Non-pigmented ciliary epithelial cell (primary cell): ENCODE measurements at regions not wholly inside any gene's neighbourhood (a gene's known extent, or its start where the extent isn't known, plus 50 kb on each side); places are given as distances from the start of the nearest gene placed in this dataset.

Experiments
- DNase-seq: peaks from one replicate; pipeline ENCODE4 v3.0.0-alpha.2; 2010; ENCODE audit warnings: low read depth

DNA sequence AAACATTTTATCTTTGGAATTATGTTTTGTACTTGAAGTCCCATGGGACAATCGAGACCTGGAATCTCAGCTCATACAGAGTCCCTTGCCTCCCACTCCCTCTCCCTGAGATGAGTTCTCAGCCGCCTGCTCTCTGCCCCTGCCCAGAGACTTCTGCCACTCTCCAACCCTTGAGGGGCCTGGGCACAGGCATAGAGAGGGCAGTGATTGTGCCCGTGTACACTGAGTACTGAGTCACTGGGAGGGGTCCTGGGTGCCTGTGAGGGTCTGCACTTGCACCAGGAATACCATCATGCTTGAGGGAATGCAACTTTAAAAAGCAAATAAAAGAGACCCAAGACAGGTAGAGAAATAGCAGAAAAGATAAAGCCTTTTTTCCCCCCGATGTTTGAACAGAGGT lies 453.8 kb upstream of the HS3ST5 start:
- no peak for DNase-seq

DNA sequence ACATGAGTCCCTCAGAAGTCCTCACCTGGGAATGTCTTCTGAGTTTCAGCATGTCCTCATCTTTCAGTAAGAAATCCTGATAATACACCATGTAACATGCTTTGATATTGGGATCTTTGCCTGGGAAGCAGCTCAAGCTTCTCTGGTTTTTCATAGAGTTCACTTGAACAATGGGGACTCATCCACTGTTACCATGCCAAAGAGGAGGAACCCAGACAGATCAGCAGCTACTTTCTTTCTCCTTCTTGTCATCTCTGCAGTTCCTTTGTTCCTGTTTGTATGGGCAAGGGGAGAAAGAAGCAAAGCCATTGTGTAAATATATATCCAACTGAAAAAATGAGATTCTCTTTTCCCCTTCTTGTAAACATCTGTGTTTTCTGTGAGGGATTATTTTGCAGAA lies 450.6 kb upstream of the HS3ST5 start:
- DNase-seq = no peak

DNA sequence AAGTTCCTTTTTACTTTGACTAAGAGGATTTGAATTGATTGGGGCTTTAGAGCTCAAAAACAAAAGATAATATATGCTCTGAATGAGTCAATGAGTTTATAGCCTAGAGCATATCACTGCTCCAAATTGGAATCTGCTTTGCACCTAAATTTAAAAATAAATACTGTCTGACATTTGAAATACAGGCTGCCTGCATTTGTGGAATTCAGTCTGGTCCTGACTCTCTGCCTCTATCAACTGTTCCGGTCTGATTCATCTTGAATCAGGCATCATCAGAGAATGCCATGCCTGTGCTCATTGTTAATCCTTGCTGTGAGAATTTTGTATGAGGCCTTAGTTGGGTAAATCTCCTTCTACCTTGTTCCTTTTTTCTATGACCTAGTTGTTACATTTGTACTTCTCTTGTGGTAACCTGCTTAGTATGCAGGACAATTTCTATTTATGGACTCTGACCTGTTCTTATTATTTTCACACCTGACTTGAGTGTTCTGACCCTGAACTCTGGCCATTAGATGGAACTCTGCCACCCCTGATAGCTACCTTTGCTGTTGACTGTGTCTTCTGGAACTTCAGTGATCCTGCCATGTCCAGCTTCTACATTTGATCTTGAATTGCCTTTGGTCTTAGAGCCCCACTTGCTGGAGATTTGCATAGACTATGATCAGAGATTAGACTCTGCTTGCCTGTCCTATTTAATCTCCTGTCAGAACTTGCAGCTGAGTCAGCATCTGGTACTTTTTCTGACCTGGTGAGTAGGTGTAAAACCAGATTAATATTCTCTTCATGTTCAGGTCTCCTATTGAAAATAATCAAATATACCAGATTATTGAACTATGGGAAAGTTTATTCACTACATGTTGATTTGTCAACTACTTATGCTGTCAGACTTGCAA lies 442.7 kb upstream of the HS3ST5 start:
- peak; percentile 8 for DNase-seq

DNA sequence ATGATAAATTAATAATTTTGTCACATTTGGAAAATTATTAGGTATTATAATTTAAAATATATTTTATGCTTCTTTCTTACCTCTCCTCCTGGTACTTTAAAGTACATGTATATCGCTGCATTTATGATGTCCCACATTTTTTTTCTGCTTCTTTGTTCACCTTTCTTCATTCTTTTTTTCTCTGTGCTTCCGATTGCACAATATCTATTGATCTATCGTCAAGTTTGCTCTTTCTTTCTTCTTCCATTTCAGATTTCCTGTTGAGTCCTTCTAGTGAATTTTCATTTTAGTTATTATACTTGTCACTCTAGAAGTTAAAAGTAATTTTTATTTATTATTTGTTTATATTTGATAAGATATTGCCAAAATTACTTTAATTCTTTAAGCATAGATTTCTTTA lies 441.0 kb upstream of the HS3ST5 start:
- DNase-seq = no peak

DNA sequence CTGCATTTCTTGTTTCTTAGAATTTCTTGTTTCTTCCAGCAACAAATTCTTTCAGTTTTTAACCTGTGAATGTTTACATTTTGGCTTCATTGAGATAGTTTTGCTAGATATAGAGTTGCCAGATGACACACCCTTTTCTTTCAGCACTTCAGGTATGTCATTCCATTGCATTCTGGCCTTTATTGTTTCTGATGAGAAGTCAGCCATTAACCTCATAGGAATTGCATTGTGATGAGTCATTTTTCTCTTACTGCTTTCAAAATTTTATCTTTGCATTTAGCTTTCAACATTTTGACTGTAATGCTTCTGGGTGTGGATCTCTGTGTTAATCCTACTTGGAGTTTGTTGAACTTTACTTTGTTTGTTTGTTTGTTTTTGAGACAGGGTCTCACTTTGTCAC lies 440.3 kb upstream of the HS3ST5 start:
- no peak for DNase-seq

DNA sequence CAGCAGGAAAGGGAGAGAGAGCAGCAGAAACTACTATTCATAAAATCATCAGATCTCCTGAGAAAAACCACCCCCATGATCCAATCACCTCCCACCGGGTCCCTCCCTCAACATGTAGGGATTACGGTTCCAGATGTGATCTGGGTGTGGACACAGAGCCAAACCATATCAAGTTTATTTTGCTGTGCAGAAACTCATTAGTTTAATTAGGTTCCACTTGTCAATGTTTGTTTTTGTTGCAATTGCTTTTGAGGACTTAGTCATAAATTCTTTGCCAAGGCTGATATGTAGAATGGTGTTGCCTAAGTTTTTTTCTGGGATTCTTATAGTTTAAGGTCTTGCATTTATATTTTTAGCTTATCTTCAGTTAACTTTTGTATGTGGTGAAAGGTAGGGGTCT lies 422.0 kb upstream of the HS3ST5 start:
- DNase-seq = no peak

DNA sequence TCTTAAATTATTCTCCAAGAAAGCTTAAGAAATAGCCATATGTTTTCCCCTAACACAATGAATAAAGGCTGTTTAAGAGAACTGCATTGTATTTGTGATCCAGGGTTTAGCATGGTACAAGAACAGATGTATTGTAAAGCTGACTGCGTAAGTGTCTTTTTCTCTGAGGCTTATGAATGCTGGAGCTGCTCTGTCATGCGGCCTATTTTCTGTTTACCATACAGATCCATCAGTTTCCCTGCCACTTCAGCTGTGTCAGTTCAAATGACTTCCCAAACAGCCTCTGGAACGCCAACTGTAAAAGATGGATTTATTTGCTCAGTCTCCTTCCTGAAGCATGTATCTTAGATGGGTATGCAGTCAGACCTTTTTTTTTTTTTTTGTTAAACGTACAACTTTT lies 419.3 kb upstream of the HS3ST5 start:
- no peak for DNase-seq

DNA sequence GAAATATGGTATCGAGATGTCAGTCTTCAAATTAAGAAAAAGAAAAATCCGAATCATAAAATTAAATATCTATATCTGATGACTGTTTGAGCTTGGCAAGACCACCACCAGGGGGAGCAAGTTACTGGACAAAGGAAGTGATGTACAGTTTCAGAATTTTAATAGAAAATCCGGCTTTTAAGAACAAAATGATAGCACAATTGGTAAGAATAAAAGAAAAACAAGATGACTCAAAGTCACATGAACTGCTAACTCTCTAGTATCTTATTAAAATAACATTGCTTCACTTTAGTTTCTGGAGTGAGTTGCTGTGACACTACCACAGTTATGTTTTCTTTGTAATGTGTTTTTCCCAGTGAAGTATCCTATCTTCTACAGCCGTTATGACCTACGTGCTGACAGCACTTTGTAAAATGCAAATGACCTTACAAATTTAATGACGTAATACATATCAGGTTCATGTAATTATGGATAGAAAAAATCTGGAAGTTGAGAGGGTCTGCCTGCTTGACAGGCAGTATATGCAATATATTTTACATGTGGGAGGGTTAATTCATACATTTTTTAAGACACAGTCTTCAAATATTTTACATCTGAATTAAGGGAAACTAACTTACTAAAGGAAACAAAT lies 405.3 kb upstream of the HS3ST5 start:
- peak; percentile 41 for DNase-seq

DNA sequence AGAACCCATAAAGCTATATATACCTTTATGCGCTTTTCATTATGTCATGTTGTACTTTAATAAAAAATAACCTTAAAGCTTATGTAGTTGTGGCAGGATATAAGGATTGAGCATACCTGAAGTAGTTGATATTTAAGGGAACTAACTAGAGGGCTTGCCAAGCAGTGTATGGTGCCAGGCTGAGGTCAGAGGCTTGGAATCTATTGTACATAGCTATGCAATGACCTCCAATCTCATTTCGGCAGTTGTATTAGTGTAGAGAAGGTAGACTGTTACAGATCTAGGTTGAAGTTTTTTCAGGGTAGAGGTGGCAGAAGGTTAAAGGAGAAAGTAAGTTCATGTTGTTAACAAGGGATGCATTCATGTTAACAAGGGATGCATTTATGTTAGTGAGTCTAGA lies 397.7 kb upstream of the HS3ST5 start:
- no peak for DNase-seq

DNA sequence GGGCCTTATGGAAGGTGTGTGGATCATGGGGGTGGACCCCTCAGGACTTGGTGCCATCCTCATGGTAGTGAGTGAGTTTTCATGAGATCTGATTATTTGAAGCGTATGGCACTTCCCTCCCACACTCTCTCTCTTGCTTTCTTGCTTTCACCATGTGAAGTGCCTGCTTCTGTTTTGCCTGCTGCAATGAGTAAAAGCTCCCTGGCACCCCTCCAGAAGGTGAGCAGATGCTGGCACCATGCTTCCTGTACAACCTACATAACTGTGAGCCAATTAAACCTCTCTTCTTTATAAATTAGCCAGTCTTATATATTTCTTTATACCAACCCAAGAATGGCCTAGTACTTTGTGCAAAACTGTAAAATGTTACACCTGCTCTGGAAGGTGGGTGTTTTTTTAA lies 396.8 kb upstream of the HS3ST5 start:
- no peak for DNase-seq

DNA sequence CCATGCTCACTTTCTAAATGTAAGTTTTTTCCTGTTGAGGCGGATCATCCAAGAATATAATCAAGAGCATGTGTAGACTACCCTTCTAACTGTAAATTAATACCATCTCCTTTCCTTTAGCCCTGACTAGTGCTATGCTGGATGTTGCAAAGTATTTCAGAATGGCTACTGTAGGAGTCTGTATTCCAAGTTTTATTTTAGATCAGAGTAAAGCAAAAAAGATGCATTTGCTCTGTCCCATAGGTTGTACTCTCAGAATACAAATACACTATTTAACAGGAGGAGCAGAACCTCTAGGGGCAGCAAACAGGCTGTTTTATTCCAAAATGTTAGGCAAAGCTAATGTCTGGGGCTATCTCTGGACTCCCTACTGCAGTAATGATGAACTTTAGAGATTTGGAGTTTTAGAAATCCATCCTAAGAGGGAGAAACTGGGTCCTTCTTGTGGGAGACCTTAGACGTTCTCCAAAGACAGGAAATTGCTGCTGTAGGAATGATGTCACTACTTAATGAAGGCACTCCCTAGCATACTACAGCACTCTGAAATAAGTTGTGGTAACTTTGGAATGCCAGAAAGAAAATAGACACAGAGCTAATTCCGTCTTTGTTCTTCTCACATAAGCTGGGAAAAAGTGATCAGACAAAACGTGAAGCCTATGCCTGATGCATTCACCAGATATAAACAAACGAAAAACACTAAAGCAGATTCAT lies 392.4 kb upstream of the HS3ST5 start:
- DNase-seq = no peak

DNA sequence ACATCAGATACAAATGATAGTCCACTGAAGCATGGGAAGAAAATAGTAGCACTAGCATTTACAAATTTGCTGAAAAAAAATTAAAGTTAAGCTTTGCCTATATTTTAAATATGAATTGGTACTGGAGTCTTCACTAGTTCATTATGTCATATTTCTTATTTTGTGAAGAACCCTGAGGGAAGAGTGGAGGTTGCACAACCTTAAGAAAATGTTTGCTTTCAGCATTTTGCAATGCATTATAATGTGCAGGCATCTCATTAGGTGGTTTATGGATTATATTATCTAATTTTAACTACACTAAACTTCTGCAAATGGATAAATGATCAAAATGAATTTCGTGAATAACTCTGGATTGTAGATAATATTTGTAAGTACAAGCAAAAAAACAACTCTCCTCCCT lies 390.8 kb upstream of the HS3ST5 start:
- no peak for DNase-seq

DNA sequence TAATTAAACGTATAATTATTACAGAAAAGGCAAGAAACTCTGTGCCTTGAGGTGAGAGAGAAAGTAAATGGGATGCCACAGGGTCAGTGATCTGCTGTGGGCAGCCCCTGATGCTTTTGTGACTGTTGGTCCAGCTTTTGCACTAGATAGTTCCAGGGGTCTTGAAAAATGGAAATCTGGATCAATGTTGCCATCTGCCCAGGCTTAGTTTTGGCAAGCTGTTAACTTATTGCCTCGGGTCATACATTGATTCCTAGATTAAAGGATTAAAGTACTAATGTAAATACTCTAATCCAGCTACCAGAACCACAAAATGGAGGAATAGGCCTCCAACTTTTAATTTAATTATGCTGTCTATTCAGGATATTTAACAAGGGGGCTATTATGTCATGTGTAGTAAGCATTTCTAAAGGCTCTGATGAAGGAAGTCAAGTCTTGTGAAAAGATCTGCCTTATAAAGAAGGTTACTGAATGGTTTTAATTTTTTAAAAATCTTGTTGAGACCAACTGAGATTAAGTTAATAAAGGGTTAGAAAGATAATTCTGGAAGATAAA lies 376.0 kb upstream of the HS3ST5 start:
- DNase-seq = no peak

DNA sequence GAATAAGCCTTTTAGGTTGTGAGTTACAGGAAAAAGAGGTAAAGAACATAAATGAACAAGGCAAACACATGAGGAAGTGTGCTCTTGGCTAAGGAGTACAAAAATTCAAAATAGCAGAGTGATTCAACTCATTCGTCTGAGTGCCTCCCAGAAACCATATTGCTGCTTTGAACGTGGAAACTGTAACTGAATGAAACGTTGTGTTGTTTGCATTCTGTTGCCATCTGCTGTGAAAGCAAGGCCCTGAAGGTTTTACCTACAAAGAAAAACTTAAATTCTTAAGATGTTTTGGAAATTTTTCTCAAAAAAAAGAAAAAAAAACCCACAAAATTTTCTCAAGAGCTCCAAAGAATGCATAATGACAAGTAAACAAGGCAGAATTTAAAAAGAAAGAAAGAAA lies 375.4 kb upstream of the HS3ST5 start:
- no peak for DNase-seq

DNA sequence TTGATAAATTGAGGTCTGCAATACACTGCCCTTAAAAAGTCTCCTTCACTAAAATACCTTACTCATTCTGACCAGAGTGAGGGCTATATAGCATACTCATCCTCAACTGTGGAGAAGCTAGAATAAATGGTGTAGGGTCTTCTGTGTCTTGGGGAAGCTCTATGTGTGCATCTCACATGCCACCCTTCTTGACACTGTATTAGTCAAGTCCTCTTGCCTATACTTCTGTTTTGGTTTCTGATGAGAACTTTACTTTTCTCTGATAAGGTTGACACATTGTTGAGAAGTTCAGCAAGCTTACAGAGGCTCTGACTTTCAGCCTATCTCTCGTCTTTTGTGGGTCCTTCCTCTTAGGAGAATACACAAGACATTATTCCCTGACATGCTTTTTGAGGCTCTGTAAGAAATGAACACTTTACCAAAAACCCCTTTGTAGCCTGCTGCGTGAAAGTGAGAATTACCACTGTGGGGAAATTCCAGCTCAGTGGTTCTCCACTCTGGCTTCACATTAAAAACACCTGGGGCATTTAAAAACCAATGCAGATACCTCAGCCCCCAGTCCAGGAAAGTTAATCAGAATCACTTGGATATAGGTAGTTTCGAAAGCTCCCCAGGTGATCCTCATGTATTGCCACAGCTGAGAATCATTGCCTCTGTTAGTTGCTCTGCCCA lies 372.1 kb upstream of the HS3ST5 start:
- DNase-seq = no peak

DNA sequence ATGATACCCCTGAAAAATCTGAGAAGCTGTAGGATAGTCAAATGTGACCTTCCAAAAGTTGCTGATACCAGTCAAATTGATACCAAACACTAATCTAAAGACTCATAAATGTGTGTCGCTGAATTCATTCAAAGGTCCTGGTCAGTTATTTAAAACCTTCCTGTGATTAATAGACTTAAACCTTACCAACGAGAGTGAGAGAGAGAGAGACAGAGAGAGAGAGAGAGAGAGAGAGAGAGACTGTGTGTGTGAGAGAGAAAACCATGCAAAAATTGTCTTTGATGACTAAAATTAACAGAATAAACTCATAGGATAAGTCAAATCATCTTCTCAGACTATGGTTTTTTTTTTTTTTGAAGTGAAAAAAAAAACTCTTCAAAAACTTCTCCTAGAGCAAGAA lies 370.9 kb upstream of the HS3ST5 start:
- DNase-seq = no peak

DNA sequence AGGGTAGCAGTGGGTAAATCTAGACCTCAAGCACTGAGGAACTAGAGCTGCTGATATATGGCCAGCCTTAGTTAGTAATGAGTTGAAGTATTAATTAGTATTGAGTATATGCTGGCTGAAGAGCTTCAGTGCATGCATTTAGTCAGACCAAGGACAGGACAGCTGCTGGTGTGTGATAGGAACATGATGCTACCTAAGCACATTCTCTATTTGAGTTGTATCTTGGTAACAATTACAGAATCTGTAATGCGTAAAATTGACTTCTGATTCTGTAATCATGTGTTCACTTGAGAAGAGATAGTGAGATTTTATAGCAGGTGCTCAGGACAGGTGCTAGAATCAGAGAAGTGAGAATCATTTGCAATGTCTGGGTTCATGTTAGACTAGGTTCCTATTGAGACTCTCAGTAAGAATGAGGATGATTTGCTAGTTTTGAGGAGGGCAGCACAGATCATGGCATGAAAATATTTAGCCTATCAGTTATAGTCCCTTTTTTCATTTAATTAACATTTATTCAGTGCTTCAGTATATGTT lies 369.4 kb upstream of the HS3ST5 start:
- no peak for DNase-seq

DNA sequence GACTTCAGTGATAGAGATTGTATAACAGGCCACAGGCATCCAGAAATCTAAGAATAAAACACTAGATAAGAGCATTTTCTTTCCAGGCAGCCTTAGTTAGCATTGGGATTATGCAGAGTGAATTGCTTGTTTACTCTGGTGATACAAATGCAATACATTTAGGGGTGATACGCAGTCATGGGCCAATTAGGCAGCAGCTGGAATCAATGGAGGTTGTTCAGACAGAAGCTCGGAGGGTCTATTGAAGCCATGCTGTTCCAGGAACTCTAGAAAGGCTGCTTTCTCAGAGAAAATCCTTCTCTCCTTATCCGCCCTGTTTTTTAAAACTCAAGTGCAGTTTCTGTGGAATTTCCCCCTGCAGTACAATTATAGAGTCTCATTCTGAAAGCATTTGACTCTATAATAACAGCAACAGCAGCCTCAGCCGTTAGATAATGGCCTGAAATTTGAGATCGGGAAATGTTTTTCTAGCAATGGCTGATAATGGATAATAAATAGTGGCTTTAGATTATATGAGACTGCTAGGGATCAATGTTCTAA lies 364.3 kb upstream of the HS3ST5 start:
- no peak for DNase-seq

DNA sequence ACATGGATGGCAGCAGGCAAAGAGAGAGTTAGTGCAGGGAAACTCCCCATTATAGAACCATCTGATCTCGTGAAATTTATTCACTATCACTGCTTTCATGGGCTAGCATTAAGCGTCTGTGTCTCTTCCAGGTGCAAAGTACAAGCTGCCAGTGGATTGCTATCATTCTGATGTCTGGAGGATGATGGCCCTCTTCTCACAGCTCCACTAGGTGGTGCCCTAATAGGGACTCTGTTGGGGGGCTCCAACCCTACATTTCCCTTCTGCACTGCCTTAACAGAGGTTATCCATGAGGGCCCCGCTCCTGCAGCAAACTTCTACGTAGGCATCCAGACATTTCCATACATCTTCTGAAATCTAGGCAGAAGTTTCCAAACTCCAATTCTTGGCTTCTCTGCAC lies 347.8 kb upstream of the HS3ST5 start:
- DNase-seq = no peak

DNA sequence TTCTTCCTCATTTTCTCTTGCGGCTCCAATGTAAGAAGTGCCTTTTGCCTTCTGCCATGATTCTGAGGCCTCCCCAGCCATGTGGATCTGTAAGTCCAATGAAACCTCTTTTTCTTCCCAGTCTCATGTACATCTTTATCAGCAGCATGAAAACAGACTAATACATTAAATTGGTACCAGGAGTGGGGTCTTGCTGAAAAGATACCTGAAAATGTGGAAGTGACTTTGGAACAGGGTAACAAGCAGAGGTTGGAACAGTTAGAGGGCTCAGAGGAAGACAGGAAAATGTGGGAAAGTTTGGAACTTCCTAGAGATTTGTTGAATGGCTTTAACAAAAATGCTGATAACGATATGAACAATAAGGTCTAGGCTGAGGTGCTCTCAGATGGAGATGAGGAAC lies 316.7 kb upstream of the HS3ST5 start:
- DNase-seq = no peak

DNA sequence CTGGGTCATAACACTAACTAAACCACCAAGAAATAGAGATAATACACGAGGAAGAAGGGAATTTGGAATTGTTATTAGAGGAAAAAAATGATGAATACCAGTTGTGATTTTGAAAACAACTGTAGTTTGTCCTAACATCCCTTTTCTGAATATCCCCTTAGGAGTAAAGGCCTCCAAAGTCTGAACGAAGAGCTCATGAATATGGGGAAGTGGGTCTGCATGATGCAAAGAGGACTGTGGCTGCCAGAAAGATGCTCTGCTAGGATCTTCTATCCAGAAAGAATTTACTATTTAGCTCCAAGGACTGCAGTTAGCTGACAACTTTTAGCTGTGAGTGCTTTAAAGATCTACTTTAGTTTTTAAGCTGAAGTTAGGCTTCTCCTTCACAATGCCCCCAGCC lies 308.8 kb upstream of the HS3ST5 start:
- DNase-seq = no peak

DNA sequence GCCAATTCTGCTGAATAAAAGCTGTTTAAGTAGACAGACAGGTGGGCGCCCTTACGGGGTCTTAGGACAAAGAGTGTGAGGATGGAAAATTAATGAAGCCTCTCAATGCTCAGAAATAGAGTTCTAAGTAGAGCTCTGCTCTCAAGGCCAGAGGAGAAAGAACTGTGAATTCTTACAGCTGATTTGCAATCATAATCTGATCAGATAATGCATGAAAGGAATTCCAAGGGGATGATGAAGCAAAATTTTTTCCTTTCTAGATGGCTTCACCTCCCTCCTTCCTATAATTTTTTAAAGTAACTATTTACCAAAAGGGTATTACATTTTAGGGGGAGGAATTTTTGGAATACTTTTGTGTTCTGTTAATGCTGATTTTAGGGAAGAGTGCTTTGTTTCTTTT lies 308.1 kb upstream of the HS3ST5 start:
- DNase-seq = no peak
